D721Med (cell line): ENCODE measurements at regions not wholly inside any gene's neighbourhood (a gene's known extent, or its start where the extent isn't known, plus 50 kb on each side); places are given as distances from the start of the nearest gene placed in this dataset.

ENCODE experiments used
- DNase-seq: peaks from one replicate; pipeline ENCODE4 v3.0.0; 2011; ENCODE audit warnings: low spot score; ENCODE audit not compliant: insufficient read length
- FAIRE-seq: peaks from 2 replicates; lab custom pipeline; 2011; peaks lifted over from hg19 to GRCh38; lab: Jason Lieb, UNC
- TF ChIP-seq, protein P1 (sequence below): IDR thresholded peaks from 2 replicates; pipeline ENCODE4 v1.5.1; 2012; ENCODE audit warnings: mild to moderate bottlenecking, control low read depth; ENCODE audit not compliant: insufficient read depth; ENCODE audit errors: missing control alignments

DNA sequence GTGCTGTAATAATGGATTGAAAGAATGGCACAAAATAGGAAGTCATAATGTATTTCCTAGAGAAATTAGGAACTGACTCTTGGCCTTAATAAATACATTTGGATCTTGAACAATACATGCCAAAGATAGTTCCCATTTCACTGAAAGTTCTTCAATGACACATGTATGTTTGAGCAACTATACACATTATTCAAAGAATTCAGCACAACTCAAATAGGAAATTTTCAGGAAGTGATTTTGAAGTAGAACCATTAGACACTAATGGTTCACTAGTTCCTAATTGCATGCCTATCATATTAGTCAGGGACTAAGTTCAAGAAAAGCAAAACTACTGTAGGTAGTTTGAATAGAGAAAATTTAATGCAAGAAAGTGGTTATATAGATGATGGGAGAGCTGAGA is 404.7 kb downstream of the LMO4 start:
- FAIRE-seq, result no peak
- TF ChIP-seq, protein P1, sequence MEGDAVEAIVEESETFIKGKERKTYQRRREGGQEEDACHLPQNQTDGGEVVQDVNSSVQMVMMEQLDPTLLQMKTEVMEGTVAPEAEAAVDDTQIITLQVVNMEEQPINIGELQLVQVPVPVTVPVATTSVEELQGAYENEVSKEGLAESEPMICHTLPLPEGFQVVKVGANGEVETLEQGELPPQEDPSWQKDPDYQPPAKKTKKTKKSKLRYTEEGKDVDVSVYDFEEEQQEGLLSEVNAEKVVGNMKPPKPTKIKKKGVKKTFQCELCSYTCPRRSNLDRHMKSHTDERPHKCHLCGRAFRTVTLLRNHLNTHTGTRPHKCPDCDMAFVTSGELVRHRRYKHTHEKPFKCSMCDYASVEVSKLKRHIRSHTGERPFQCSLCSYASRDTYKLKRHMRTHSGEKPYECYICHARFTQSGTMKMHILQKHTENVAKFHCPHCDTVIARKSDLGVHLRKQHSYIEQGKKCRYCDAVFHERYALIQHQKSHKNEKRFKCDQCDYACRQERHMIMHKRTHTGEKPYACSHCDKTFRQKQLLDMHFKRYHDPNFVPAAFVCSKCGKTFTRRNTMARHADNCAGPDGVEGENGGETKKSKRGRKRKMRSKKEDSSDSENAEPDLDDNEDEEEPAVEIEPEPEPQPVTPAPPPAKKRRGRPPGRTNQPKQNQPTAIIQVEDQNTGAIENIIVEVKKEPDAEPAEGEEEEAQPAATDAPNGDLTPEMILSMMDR, result no peak
- DNase-seq, result no peak

DNA sequence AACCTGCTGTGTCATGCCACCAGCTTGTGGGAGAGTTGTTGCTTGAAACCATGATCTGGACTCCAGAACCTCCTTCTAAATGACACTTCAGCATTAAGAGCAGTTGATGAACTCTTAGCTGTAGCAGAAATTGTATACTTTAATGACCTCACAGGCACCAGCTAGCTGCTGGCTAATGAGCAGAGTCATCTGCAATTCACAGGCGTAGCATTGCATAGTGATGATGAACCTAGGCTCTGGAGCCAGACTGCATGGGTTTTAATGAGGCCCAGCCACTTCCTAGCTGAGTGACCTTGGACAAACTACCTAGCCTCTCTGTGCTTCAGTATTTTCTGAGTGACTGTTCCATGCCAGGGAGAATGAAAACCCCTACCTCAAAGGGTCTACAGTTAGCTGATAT is 407.1 kb downstream of the LMO4 start:
- FAIRE-seq, result no peak
- TF ChIP-seq, protein P1, result no peak
- no peak for DNase-seq

DNA sequence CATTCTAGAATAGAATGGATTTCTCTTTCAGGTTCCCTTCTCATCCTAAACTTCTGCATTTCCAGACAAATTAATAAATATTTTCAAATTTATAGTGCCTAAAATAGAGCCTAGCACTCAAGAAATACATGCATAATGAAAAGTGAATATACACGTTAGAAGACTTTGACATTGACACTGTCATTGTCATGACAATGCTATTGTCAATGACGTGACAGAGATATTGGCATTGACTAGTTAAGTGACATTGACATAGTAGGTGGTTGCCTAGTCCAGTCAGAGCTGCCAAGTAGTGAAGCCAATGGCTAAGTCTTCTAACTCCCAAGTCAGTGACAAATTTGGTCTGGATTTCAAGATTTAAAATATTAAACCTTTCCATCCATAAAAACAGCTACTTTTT is 410.5 kb downstream of the LMO4 start:
- TF ChIP-seq, protein P1, result no peak
- FAIRE-seq (no peak), DNase-seq (no peak)

DNA sequence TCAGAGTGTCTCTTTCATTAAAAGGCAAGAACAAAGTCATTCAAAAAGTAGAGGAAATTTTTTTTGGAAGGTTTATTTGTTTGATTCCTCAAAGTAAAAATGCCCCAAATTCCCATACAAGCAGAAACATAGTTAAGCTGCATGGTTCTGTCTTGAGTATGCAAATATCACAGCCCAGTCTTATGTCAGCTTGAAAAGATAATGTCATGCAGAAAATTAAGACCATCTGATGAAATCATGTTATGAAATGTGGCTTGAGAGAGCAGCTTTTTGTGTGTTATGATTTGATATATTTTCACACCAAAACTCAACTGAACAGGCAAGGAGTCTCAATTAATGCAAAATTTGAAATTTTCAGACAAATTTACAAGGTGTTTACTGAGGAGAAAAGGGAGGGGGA is 411.0 kb downstream of the LMO4 start:
- FAIRE-seq, result no peak
- TF ChIP-seq, protein P1, result no peak
- no peak for DNase-seq

DNA sequence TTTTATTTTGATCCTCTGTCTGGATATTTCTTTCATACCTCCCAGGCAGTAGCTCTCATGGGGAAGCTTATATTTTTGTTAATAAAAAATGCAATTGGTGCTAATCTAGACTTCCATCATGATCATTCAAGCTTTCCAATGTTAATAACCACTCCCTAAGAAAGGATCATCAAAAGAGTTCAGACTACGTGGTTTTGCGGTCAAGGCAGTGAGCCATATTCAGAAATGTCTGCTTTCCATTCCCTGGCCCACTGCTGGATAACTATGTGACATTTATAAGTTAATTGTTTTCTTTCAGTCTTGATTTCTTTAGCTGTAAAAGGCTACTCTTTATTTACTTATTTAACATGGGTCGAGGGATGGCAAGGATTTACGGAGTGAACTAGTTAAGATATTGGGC is 414.6 kb downstream of the LMO4 start:
- TF ChIP-seq, protein P1, result no peak
- FAIRE-seq (no peak), DNase-seq (no peak)

DNA sequence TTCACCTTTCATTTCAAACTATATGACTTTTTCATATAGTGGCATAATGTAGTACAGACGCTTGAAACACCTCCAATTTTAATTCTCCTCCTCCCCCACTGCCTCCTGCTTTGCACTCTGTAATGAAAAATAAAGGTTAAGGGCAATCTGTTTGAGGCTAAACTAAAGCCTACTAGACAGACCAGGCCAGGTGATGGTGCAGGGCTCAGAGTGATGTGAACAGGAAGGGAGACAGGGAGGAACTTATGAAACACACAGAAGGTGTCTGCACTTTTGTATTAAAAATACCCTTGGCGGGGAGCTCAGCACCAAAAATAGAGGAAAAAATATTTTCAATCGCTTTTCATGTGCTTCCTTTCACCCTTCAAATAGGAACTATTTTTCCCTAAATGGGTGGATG is 415.4 kb downstream of the LMO4 start:
- DNase-seq (no peak), FAIRE-seq (no peak)
- TF ChIP-seq, protein P1, result no peak

DNA sequence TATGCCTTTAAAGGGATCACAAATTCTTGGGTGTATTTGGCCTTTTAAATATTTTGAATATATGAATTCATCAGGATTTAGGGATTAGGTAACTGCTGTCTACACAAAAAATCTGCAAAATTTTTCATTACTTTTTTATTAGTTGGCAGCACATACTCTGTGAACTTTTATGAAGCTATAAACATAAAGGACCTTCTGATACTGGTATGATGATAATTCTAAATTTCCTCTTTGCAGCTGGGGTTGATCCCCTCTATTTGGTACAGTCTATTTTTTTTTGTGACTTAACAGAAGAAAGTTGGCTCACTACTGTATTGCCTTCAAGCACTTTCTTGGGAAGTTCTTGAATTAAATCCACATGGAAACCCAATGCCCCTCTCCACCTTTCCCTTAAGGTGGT is 416.1 kb downstream of the LMO4 start:
- FAIRE-seq (no peak), DNase-seq (no peak)
- TF ChIP-seq, protein P1, result no peak
